NCI-H82 treated with DMSO at 0.1 percent for 48 hours (cell line): ENCODE measurements at regions not wholly inside any gene's neighbourhood (a gene's known extent, or its start where the extent isn't known, plus 50 kb on each side); places are given as distances from the start of the nearest gene placed in this dataset.

Experiments
- DNase-seq: peaks from one replicate; lab custom pipeline; 2025; ENCODE audit not compliant: unreplicated experiment; lab: John Stamatoyannopoulos, UW

DNA sequence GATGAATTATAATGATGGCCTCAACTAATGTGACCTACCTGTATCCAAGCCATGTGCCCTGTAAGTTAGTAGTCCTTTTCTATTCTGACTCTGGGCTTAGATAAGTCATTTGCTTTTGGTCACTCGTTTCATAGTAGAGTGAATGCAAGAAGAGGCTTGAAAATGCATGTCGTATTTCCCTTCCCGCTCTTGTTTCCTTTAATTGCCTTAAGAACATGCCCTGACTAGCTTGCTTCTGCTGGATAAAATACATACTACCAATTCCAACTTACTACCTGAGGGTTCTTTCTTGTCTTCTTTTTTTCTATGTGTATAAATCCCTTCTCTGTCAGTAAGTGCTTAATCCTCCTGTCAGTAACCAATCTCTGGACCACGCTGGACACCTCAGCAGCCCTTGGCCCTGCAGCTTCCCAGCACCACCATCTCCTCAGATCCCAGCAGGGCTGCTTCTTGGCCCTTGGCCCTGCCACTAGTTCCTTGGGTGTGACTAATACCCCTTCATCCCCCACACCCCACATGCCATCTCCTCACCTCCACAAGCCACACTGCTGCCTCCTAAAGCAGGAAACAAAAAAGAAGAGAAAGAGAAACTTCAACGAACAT lies 771.7 kb downstream of the IGSF11 start:
- DNase-seq, result no peak

DNA sequence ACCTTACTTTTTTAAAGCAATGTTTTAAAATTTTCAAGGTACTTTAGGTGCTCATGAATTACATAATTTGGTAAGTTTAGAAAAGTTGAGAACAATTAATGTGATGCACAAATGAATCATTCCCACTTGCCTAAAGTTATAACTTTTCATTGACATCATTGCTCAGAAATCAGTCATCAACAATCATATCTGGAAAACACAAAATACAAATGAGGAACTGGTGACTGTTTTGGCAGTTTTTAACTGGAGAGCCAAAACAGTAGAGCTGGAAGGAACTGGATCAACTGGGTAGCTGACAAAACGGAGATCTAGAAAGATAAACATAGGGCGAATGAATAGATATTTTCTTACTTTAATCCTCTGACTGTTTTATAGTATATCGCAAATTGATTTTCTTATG lies 767.1 kb downstream of the IGSF11 start:
- DNase-seq, result no peak

DNA sequence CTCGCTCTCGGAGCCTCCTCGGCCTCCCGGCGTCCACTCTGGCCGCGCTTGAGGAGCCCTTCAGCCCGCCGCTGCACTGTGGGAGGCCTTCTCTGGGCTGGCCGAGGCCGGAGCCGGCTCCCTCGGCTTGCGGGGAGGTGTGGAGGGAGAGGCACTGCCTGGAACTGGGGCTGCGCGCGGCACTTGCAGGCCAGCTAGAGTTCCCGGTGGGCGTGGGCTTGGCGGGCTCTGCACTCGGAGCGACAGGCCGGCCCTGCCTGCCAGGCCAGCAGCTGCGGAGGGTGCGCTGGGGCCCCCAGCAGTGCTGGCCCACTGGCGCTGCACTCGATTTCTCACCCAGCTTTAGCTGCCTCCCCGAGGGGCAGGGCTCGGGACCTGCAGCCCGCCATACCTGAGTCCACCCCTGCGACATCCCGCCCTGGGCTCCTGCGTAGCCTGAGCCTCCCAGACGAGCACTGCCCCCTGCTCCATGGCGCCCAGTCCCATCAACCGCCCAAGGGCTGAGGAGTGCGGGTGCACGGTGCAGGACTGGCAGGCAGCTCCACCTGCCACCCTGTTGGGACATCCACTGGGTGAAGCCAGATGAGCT lies 765.0 kb downstream of the IGSF11 start:
- no peak for DNase-seq

DNA sequence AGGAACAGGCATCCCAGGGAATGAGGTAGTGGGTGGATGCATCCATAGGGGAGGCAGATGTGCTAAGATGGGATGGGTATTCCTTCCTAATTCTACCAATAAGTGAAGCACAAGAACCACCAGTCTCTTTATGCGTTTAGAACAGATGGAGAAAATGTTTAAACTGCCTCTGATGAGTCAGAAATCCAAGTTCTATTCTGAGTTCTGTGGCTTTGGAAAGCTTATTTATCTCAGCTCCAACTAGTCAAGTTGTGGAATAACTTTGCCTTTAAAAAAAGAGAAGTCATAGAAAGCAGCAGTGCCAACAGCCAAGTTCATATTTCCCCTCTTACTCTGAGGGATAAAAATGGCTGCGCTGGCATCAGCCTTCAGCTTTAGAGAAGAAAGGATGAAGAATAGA lies 761.7 kb downstream of the IGSF11 start:
- DNase-seq, result no peak

DNA sequence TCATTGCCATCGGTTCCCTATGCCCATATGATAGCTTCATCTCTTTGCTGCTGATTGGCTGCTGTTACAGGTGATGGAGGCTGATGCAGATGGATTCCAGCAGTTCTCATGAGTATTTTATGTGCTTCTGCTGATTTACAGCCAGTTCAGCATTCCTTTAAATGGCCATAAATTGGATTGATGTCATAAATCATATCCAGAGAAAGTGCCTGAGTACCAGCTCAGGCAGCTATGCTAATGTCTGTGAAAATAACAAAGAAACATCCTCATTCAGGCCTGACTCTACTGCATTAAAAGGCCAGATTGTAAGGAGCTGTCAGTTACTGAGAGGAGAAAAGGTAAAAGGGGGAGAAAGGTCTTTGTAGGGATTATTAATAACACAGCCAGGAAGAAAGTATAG lies 756.8 kb downstream of the IGSF11 start:
- no peak for DNase-seq

DNA sequence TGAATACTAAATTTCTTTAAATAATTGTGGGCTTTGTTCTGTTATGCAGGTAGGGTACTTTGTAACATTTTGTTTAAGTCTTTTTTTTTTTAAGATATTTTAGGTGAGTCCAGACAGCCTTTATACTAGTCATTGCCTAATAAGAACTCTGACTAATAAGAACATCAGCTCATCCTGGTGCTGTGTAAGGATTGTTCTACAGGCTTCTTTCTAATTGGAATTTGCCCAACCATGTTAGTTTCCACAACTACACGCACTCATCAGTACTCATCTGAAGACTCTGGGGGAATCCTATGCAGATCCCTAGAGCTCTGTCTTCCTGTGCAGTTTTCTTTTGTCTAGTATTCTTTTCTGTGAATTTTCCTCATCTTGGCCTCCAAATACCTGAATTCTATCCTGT lies 741.8 kb downstream of the IGSF11 start:
- no peak for DNase-seq

DNA sequence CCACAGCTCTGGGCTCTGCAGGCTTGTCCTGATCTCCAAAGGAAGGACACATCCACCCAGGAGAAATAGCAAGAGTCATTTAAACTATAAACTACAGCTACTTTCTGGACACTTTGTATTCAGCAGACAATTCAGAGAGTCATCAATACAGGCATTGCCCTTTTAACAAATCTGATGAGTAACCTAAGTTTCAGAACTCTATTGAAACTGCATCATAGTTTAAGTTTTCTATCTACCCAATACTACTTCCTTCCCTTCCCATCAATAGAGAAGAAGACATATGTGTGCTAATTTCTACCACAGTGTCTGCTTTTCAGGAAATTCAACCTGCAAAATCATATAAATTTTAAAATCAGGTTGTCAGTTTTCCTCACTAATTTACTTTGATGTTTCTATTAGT lies 736.5 kb downstream of the IGSF11 start:
- no peak for DNase-seq

DNA sequence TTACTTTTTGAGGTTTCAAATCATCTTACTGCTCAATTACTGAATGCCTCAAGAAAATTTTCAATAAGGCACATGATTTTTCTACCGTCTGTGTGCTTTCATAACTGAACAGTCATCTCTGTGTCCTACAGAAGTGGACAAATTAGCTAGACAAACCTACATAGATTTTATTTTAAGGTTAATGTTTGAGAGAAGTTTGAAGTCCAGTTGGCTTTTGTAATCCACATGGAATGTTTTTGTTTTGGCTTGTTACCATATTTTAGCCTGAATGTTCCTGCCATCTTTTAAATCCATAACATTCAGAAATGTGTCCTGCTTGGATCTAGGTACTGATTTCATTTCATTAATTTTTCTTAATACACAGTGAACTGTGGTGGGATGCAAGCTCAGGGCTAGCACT lies 730.1 kb downstream of the IGSF11 start:
- no peak for DNase-seq

DNA sequence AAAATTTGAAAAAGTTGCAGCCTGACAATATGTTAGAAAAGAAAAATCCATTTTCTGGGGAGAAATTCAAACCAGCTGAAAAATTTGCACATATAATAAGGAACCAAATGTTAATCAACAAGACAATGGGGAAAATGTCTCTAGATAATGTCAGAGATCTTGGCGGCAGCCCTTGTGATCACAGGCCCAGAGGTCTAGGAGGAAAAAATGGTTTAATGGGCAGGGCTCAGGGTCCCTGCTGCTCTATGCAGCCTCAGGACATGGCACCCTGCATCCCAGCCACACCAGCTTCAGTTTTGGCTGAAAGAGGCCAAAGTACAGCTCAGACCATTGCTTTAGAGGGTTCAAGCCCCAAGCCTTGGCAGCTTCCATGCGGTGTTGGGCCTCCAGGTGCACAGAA lies 701.9 kb downstream of the IGSF11 start:
- DNase-seq, result no peak

DNA sequence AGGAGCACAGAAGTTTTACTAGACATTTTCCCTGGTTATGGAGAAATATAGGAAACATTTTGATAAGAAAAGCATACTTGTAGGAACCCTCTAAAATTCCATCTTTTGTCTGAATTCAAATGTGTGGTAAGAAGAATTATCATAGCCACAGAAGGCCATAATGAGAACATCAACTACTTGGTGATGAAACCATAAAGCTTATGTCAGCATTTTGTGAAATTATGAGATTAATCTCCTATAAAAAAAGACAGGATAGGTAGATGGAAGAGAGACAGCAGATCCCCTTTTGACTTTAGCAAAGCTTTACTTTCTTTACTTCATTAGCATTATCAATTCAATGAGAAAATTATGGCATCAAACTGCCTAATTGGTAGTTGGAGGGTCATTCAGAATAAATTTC lies 697.0 kb downstream of the IGSF11 start:
- DNase-seq, result no peak

DNA sequence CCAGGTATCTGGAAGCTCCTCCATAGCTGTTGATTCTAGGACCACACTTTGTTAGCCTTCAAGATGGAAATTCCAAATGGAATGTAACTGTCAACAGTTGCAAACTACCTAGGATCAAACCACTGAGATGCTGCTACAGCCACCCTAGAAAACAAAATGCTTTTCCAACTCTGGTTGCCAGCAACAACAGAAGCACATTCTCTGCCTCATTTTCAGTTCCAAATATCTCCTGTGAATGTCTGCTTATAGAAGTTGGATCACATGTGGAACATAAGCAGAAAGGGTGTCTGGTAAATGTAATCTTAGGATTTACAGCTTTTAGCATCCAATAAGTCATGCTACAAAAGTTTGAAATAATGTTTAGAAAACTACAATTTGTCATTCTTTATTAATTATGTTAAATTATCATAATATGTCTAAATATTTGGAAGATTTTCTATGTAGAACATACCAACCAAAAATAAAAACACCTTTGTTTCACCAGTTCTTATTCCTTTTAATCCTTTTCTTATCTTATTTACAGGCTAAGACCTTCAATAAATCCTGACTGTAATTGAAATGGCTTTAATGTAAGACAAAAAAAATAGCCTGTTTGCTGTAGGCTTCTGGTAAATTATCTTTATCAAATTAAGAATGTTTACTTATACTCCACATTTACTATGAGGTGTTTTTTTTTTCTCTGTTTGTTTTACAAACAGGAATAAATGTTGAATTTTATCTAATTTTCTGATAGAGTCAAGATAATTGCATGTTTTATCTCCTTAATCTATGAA lies 687.1 kb downstream of the IGSF11 start:
- DNase-seq, result peak; percentile 7

DNA sequence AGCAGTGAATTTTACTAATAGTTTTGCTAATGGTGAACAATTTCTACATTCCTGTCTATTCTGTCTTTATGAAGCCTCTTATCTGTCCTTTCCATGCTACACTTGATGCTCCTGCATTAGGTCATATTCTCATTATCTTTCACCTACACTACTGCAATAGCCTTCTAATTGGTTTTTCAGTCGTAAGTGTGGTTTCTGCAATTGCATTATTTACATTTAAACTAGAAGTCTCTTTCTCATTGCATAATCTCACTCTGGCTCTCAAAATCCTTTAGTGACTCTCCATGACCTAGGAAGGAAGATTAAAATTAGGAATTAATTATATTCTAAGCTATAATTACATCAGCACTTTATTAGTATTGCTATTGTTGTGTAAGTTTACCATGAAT lies 686.5 kb downstream of the IGSF11 start:
- DNase-seq, result no peak

DNA sequence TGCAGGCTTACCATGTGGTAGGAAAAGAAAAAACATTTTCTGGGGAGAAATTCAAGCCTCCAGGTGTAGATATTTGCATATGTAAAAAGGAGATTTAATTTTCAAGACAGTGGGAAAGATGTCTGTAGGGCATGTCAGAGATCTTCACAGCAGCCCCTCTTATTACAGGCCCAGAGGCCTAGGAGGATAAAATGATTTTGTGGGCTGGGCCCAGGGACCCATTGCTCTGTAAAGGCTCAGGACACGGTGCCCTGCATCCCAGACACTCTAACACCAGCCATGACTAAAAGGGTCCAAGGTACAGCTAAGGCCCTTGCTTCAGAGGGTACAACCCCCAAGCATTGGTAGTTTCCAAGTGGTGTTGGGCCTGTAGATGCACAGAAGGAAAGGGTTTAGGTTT lies 680.1 kb downstream of the IGSF11 start:
- no peak for DNase-seq

DNA sequence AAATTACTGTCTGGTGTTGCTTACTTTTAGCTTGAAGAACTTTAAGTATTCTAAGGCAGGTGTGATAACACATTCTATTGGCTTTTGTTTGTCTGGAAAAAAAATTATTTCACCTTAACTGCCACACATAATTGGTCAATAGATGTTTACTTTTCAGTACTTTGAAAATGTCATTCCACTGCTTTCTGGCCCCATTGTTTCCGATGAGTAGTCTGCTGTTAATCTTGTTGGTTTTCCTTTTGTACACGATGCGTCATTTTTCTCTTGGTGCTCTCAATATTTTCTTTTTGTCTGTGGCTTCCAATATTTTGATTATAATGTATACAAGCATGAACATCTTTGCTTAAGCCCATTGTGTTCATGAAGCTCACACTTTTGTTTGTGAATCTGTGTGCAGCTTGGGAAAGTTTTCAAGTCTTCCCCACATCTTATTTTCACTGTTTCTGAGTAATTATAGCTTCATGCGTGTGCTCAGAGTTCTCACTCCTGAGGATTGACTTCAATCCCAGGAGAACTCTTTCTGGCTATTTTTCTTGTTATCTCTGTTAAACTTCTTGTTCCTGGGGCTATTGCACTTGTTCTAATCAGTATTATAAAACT lies 664.7 kb downstream of the IGSF11 start:
- no peak for DNase-seq

DNA sequence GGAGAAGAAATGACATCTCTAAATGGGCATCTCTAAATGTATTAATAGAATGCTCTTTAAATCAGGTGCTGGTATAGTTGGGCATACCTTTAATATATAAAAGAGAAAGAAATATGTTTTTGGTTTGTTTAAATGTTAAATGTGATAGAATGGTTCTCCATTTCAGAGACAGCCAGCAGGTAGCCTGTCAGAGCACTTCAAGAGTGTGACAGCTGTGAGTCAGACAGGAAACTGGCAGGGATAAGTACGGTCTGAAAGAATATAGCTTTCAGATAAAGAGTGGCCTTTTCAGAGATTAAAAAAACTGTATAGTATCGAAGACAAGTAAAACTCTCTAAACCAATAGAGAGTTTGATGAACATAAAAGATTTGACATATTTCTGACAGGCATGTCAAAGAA lies 654.1 kb downstream of the IGSF11 start:
- no peak for DNase-seq

DNA sequence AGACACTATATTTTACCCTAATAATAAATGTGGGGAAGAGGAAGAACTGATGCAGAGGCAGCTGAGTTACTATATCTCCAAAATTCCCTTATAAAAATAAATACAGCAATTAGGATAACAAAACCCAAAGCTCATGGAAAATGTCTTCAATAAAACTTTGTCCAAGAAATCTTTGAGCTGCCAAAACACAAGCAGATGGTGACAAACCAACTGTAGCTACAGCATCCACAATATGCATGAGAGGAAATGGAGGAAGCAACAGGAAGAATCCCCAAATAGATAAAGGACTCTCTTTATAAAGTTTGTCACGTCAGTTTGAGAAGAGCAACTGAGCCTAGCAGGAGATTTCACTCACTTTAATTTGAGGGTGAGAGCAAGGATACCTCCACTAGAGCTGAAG lies 638.2 kb downstream of the IGSF11 start:
- no peak for DNase-seq

DNA sequence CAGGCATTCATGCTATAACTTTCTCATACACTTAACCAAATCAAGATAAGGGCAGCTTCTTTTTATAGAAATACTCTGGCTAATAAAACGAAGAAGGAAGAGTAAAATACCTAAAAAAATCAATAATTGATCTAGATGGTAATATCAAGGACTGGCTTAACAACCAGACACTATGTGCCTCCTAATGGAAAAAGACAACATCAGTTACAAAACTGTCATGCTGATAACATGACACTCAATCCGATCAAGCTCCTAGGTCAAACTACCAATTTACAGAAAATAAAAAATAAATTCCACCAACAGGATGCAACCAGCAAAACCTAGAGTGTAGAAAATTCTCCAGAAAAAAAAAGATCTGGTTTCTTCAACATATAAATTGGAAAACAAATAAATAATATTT lies 634.6 kb downstream of the IGSF11 start:
- no peak for DNase-seq

DNA sequence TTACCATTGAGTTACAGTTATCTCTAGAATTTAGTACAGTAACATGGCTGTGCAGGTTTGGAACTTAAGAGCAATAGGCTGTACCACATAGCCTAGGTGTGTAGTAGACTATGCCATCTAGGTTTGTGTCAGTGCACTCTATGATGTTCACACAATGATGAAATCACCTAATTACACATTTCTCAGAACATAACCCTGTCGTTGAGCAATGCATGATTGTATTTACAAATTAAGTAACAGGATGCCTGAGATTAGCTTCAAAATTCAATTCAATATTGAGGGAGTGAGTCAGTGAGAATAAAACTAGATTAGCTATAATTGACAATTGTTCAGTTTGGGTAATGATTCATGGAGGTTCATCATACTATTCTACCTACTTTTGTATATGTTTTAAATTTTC lies 633.8 kb downstream of the IGSF11 start:
- no peak for DNase-seq

DNA sequence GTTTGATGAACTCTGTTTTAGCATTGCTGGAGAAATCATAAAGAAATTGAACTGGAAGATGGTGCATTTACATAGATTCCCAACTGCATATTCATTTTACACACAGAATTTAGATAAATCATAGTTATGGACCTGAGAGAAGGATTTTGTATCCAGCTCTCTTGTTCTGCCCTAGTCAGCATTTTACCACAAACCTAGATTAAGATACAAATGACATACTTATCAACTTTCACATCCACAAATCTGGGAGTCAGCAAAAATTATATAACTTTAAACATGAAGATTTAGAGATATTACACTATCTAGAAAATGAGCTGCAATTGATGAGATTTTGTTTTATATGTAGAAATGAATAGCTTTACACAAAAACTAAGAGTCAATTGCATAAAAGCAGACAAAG lies 632.8 kb downstream of the IGSF11 start:
- DNase-seq, result no peak

DNA sequence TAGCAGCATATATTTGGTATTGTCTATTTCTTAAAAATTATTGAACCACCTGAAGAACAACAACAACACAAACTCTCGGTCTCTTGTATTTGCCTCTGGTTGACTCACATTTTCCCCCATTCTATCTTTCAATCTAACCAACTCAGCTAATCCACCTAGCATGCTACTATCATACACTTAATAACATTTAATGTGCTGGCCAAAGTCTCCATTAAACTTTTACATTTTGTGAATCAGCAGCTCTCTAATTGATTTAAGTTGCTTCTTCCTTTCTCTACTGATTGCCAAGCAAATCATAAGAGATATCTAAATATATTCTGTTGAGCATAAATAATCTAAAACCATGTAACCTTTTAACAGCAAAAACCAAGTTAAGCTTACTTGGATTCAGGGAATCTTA lies 631.7 kb downstream of the IGSF11 start:
- DNase-seq, result no peak

DNA sequence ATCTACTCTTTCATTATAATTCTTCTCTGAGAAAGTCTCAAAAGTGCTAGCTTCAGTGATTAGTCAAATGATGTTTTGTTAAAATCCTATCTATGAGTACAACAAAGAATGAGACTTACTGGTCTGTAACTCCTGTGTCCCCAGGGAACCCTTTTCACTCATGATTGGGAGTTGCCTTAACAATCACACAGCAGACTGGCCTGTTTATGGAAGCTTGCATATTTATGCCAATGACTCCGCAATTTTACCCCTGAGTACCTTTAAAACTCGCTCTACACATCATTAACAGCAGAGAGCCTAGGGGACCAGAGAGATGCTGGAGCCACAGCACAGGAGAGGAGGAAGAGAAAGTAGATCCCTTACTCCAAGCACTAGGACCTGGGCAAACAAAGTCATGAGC lies 628.1 kb downstream of the IGSF11 start:
- no peak for DNase-seq

DNA sequence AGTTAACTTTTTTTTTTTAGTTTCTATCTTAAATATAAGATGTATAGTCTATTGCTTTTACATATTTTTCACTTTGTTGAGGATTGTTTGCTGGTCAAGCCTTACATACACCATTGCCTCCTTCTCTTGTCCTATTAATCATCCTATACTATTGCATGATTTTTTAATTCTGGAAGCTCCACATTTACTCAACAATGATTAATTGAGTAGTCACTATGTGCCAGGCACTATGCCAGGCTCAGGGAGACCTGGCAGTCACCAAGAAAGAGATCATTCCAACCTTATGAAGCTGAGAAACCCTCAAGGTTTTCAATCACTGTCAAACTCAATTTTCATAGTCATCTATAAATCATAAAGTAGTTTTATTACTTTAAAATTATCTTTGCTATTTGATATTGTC lies 626.2 kb downstream of the IGSF11 start:
- DNase-seq, result no peak
